ENCODE measurements at regions not wholly inside any gene's neighbourhood (a gene's known extent, or its start where the extent isn't known, plus 50 kb on each side); places are given as distances from the start of the nearest gene placed in this dataset.
"Not testable (repeated sequence)": the region's sequence is repeated elsewhere in the genome, so short reads cannot be mapped to it uniquely, and the experiment has no call there.

DNA sequence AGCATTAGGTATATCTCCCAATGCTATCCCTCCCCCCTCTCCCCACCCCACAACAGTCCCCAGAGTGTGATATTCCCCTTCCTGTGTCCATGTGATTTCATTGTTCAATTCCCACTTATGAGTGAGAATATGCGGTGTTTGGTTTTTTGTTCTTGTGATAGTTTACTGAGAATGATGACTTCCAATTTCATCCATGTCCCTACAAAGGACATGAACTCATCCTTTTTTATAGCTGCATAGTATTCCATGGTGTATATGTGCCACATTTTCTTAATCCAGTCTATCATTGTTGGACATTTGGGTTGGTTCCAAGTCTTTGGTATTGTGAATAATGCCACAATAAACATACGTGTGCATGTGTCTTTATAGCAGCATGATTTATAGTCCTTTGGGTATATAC is 194.6 kb upstream of the WSB1 start:
- TF ChIP-seq, protein P1, sequence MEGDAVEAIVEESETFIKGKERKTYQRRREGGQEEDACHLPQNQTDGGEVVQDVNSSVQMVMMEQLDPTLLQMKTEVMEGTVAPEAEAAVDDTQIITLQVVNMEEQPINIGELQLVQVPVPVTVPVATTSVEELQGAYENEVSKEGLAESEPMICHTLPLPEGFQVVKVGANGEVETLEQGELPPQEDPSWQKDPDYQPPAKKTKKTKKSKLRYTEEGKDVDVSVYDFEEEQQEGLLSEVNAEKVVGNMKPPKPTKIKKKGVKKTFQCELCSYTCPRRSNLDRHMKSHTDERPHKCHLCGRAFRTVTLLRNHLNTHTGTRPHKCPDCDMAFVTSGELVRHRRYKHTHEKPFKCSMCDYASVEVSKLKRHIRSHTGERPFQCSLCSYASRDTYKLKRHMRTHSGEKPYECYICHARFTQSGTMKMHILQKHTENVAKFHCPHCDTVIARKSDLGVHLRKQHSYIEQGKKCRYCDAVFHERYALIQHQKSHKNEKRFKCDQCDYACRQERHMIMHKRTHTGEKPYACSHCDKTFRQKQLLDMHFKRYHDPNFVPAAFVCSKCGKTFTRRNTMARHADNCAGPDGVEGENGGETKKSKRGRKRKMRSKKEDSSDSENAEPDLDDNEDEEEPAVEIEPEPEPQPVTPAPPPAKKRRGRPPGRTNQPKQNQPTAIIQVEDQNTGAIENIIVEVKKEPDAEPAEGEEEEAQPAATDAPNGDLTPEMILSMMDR (IDR thresholded peaks at IDR 0.05): not testable (repeated sequence)
- not testable (repeated sequence) for TF ChIP-seq POLR2A, POLR2AphosphoS5, EP300 (IDR thresholded peaks at IDR 0.05)

Data from upper lobe of left lung (tissue), 4 donors.